ENCODE measurements at regions not wholly inside any gene's neighbourhood (a gene's known extent, or its start where the extent isn't known, plus 50 kb on each side); places are given as distances from the start of the nearest gene placed in this dataset.

GRCh38 chr2:42924418-42924886, 132.1 kb upstream of the HAAO start:
- no peaks in the 10 kb centered on the region for H4K20me1 ChIP-seq (ENCODE audit: insufficient read depth, low read depth, low read length)
- H3K36me3 ChIP-seq (ENCODE audit: insufficient read depth, low read length), result no peaks in the 10 kb centered on the region
- H3K4me1 ChIP-seq (ENCODE audit: low read length), result no peaks in the 10 kb centered on the region
- no peaks in the 10 kb centered on the region for H3K9me3 ChIP-seq (ENCODE audit: low read length)
- DNase-seq, result no peak
- H3K9me2 ChIP-seq (replicated peaks; ENCODE audit: insufficient read depth, low read length), result no peaks in the 10 kb centered on the region
- no peak overlapping the region for H2AFZ ChIP-seq (ENCODE audit: low read length)
- no peaks in the 10 kb centered on the region for H3K79me2 ChIP-seq (ENCODE audit: low read length)
- H3K27me3 ChIP-seq (ENCODE audit: low read length), result no peaks in the 10 kb centered on the region
- no peak overlapping the region for H3K4me2 ChIP-seq (ENCODE audit: low read depth, low read length, poor library complexity, severe bottlenecking)
- no peak overlapping the region for H3K27ac ChIP-seq (ENCODE audit: low read length)
- no peak overlapping the region for H3K9ac ChIP-seq (ENCODE audit: low read length)
- no peak overlapping the region for H3K4me3 ChIP-seq (ENCODE audit: low read length)

GRCh38 chr2:42923580-42924417, 131.4 kb upstream of the HAAO start:
- Histone ChIP-seq H3K4me1 (ENCODE audit: low read length) (no peaks in the 10 kb centered on the region), H3K4me3 (ENCODE audit: low read length) (no peak overlapping the region), H3K4me2 (ENCODE audit: low read depth, low read length, poor library complexity, severe bottlenecking) (no peak overlapping the region), H3K79me2 (ENCODE audit: low read length) (no peaks in the 10 kb centered on the region), H3K9me3 (ENCODE audit: low read length) (no peaks in the 10 kb centered on the region), H3K9me2 (replicated peaks; ENCODE audit: insufficient read depth, low read length) (no peaks in the 10 kb centered on the region), H3K36me3 (ENCODE audit: insufficient read depth, low read length) (no peaks in the 10 kb centered on the region), H4K20me1 (ENCODE audit: insufficient read depth, low read depth, low read length) (no peaks in the 10 kb centered on the region), H3K9ac (ENCODE audit: low read length) (no peak overlapping the region), H3K27ac (ENCODE audit: low read length) (no peak overlapping the region), H3K27me3 (ENCODE audit: low read length) (no peaks in the 10 kb centered on the region), H2AFZ (ENCODE audit: low read length) (no peak overlapping the region)
- DNase-seq, result no peak

- DNase-seq, result no peak
- H2AFZ ChIP-seq (ENCODE audit: low read length), result no peak overlapping the region
Observed at GRCh38 chr2:42922790-42923579, 130.6 kb upstream of the HAAO start.

GRCh38 chr2:42922293-42922692, 129.9 kb upstream of the HAAO start:
- Histone ChIP-seq H3K27ac (ENCODE audit: low read length) (no peak overlapping the region), H3K27me3 (ENCODE audit: low read length) (no peaks in the 10 kb centered on the region)

More at GRCh38 chr2:42922790-42923579, 130.6 kb upstream of the HAAO start:
- no peak overlapping the region for H3K9ac ChIP-seq (ENCODE audit: low read length)
- no peaks in the 10 kb centered on the region for H3K79me2 ChIP-seq (ENCODE audit: low read length)
- H3K9me3 ChIP-seq (ENCODE audit: low read length), result no peaks in the 10 kb centered on the region
- H3K36me3 ChIP-seq (ENCODE audit: insufficient read depth, low read length), result no peaks in the 10 kb centered on the region
- no peak overlapping the region for H3K4me3 ChIP-seq (ENCODE audit: low read length)
- no peaks in the 10 kb centered on the region for H3K9me2 ChIP-seq (replicated peaks; ENCODE audit: insufficient read depth, low read length)
- no peaks in the 10 kb centered on the region for H4K20me1 ChIP-seq (ENCODE audit: insufficient read depth, low read depth, low read length)
- H3K4me2 ChIP-seq (ENCODE audit: low read depth, low read length, poor library complexity, severe bottlenecking), result no peak overlapping the region
- H3K4me1 ChIP-seq (ENCODE audit: low read length), result no peaks in the 10 kb centered on the region
- no peak overlapping the region for H3K27ac ChIP-seq (ENCODE audit: low read length)
- H3K27me3 ChIP-seq (ENCODE audit: low read length), result no peaks in the 10 kb centered on the region

GRCh38 chr2:42921721-42922120, 129.3 kb upstream of the HAAO start:
- no peak overlapping the region for H3K27ac ChIP-seq (ENCODE audit: low read length)
- H3K9me3 ChIP-seq (ENCODE audit: low read length), result no peaks in the 10 kb centered on the region
- H3K27me3 ChIP-seq (ENCODE audit: low read length), result no peaks in the 10 kb centered on the region
- no peaks in the 10 kb centered on the region for H3K4me1 ChIP-seq (ENCODE audit: low read length)
- H3K9ac ChIP-seq (ENCODE audit: low read length), result no peak overlapping the region
- H4K20me1 ChIP-seq (ENCODE audit: insufficient read depth, low read depth, low read length), result no peaks in the 10 kb centered on the region
- H3K9me2 ChIP-seq (replicated peaks; ENCODE audit: insufficient read depth, low read length), result no peaks in the 10 kb centered on the region
- H3K4me2 ChIP-seq (ENCODE audit: low read depth, low read length, poor library complexity, severe bottlenecking), result no peak overlapping the region
- no peaks in the 10 kb centered on the region for H3K79me2 ChIP-seq (ENCODE audit: low read length)
- DNase-seq, result no peak
- no peaks in the 10 kb centered on the region for H3K36me3 ChIP-seq (ENCODE audit: insufficient read depth, low read length)
- no peak overlapping the region for H2AFZ ChIP-seq (ENCODE audit: low read length)
- H3K4me3 ChIP-seq (ENCODE audit: low read length), result no peak overlapping the region

More at GRCh38 chr2:42922293-42922692, 129.9 kb upstream of the HAAO start:
- Histone ChIP-seq H2AFZ (ENCODE audit: low read length) (no peak overlapping the region), H3K36me3 (ENCODE audit: insufficient read depth, low read length) (no peaks in the 10 kb centered on the region), H3K9me2 (replicated peaks; ENCODE audit: insufficient read depth, low read length) (no peaks in the 10 kb centered on the region), H3K79me2 (ENCODE audit: low read length) (no peaks in the 10 kb centered on the region), H4K20me1 (ENCODE audit: insufficient read depth, low read depth, low read length) (no peaks in the 10 kb centered on the region), H3K9ac (ENCODE audit: low read length) (no peak overlapping the region), H3K4me3 (ENCODE audit: low read length) (no peak overlapping the region), H3K4me1 (ENCODE audit: low read length) (no peaks in the 10 kb centered on the region), H3K4me2 (ENCODE audit: low read depth, low read length, poor library complexity, severe bottlenecking) (no peak overlapping the region), H3K9me3 (ENCODE audit: low read length) (no peaks in the 10 kb centered on the region)
- no peak for DNase-seq

GRCh38 chr2:42921147-42921520, 128.8 kb upstream of the HAAO start:
- DNase-seq, result no peak
- H3K4me2 ChIP-seq (ENCODE audit: low read depth, low read length, poor library complexity, severe bottlenecking), result no peak overlapping the region
- no peak overlapping the region for H3K27ac ChIP-seq (ENCODE audit: low read length)
- no peak overlapping the region for H2AFZ ChIP-seq (ENCODE audit: low read length)
- H3K9ac ChIP-seq (ENCODE audit: low read length), result no peak overlapping the region
- H3K36me3 ChIP-seq (ENCODE audit: insufficient read depth, low read length), result no peaks in the 10 kb centered on the region
- H3K27me3 ChIP-seq (ENCODE audit: low read length), result no peaks in the 10 kb centered on the region
- H4K20me1 ChIP-seq (ENCODE audit: insufficient read depth, low read depth, low read length), result no peaks in the 10 kb centered on the region
- no peak overlapping the region for H3K4me3 ChIP-seq (ENCODE audit: low read length)
- H3K79me2 ChIP-seq (ENCODE audit: low read length), result no peaks in the 10 kb centered on the region
- no peaks in the 10 kb centered on the region for H3K9me2 ChIP-seq (replicated peaks; ENCODE audit: insufficient read depth, low read length)
- no peaks in the 10 kb centered on the region for H3K9me3 ChIP-seq (ENCODE audit: low read length)
- H3K4me1 ChIP-seq (ENCODE audit: low read length), result no peaks in the 10 kb centered on the region

GRCh38 chr2:42920446-42921146, 128.2 kb upstream of the HAAO start:
- no peaks in the 10 kb centered on the region for H3K27me3 ChIP-seq (ENCODE audit: low read length)
- H3K9ac ChIP-seq (ENCODE audit: low read length), result no peak overlapping the region
- H3K36me3 ChIP-seq (ENCODE audit: insufficient read depth, low read length), result no peaks in the 10 kb centered on the region
- no peaks in the 10 kb centered on the region for H3K9me3 ChIP-seq (ENCODE audit: low read length)
- H3K9me2 ChIP-seq (replicated peaks; ENCODE audit: insufficient read depth, low read length), result no peaks in the 10 kb centered on the region
- H3K4me2 ChIP-seq (ENCODE audit: low read depth, low read length, poor library complexity, severe bottlenecking), result no peak overlapping the region
- H3K4me1 ChIP-seq (ENCODE audit: low read length), result no peaks in the 10 kb centered on the region
- H3K4me3 ChIP-seq (ENCODE audit: low read length), result no peak overlapping the region
- H3K79me2 ChIP-seq (ENCODE audit: low read length), result no peaks in the 10 kb centered on the region
- DNase-seq, result no peak
- H4K20me1 ChIP-seq (ENCODE audit: insufficient read depth, low read depth, low read length), result no peaks in the 10 kb centered on the region
- H2AFZ ChIP-seq (ENCODE audit: low read length), result no peak overlapping the region
- no peak overlapping the region for H3K27ac ChIP-seq (ENCODE audit: low read length)
